HL-60 (cell line): ENCODE measurements at regions not wholly inside any gene's neighbourhood (a gene's known extent, or its start where the extent isn't known, plus 50 kb on each side); places are given as distances from the start of the nearest gene placed in this dataset.

Experiments
- DNase-seq, 2 experiments: peaks; one replicate each; pipeline ENCODE4 v3.0.0-alpha.2; 2010 to 2020; ENCODE audit warnings: low read depth in 1 of 2, low spot score in 1 of 2
- H3K27ac ChIP-seq: fragments of 250-450 bp; sonication (Bioruptor Pico); replicated peaks from 2 replicates; pipeline ENCODE4 v1.5.1; 2020; ENCODE audit warnings: mild to moderate bottlenecking, moderate library complexity
- H3K27me3 ChIP-seq: fragments of 250-450 bp; sonication (Bioruptor Pico); 2 replicates; pipeline ENCODE4 v1.5.1; 2021; ENCODE audit warnings: mild to moderate bottlenecking, moderate library complexity; ENCODE audit not compliant: insufficient read depth, poor library complexity, severe bottlenecking
- H3K4me3 ChIP-seq: replicated peaks from 2 replicates; pipeline ENCODE4 v1.5.1; 2011; ENCODE audit warnings: mild to moderate bottlenecking, control low read depth, low read length; ENCODE audit not compliant: insufficient read depth
- CTCF ChIP-seq: IDR thresholded peaks from one replicate; pipeline ENCODE4 v1.5.1; 2011; ENCODE audit warnings: low read length, control low read depth, inconsistent platforms; ENCODE audit not compliant: insufficient read depth
- GABPA ChIP-seq: IDR thresholded peaks from 2 replicates; pipeline ENCODE4 v1.6.1; 2012; ENCODE audit warnings: low read depth
- POLR2AphosphoS5 ChIP-seq: IDR thresholded peaks from 2 replicates; pipeline ENCODE4 v1.6.1; 2012; ENCODE audit warnings: low read depth
- REST ChIP-seq: IDR thresholded peaks from 2 replicates; pipeline ENCODE4 v1.6.1; 2012; ENCODE audit warnings: low read depth; ENCODE audit not compliant: insufficient replicate concordance
- SPI1 ChIP-seq: IDR thresholded peaks from 2 replicates; pipeline ENCODE4 v1.6.1; 2012; ENCODE audit warnings: low read depth, mild to moderate bottlenecking, borderline replicate concordance

DNA sequence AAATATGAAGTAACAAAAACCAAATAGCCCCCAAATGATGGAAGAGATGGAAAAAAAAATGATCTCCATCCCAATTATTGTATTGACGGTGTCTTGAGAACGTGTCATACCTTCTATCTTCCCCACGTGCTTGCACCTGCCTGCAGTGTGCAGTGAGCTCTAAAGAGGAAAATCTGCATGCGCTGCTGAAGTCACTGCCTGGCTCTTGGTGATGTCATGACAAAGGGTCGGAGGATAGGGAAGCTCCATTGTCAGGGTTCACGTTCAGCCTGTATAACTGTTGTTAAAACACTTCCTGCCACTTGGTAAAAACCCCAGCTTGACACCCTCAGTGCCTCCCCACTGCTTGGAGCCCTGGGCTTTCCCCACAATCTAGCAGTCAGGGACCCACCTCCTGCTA lies 549.2 kb upstream of the MKI67 start:
- DNase-seq = no peak
- Histone ChIP-seq H3K27me3 (no peaks in the 10 kb centered on the region), H3K27ac (no peak overlapping the region), H3K4me3 (no peak overlapping the region)
- no peak for TF ChIP-seq SPI1
- no peak for TF ChIP-seq REST
- TF ChIP-seq CTCF = no peak
- no peak for TF ChIP-seq GABPA
- TF ChIP-seq POLR2AphosphoS5 = no peak

GRCh38 chr10:128680116-128680515 lies 553.9 kb upstream of the MKI67 start:
- TF ChIP-seq SPI1 (no peak), POLR2AphosphoS5 (no peak)
- Histone ChIP-seq H3K27ac (no peak overlapping the region), H3K4me3 (no peak overlapping the region), H3K27me3 (no peaks in the 10 kb centered on the region)
- DNase-seq = no peak

- Histone ChIP-seq H3K27me3 (no peaks in the 10 kb centered on the region), H3K4me3 (no peak overlapping the region), H3K27ac (no peak overlapping the region)
- no peak for TF ChIP-seq CTCF
- no peak for TF ChIP-seq GABPA
- TF ChIP-seq REST = no peak
- no peak for TF ChIP-seq POLR2AphosphoS5
- no peak for TF ChIP-seq SPI1
- DNase-seq = no peak
These were observed 558.0 kb upstream of the MKI67 start for GRCh38 chr10:128684215-128684614.

DNA sequence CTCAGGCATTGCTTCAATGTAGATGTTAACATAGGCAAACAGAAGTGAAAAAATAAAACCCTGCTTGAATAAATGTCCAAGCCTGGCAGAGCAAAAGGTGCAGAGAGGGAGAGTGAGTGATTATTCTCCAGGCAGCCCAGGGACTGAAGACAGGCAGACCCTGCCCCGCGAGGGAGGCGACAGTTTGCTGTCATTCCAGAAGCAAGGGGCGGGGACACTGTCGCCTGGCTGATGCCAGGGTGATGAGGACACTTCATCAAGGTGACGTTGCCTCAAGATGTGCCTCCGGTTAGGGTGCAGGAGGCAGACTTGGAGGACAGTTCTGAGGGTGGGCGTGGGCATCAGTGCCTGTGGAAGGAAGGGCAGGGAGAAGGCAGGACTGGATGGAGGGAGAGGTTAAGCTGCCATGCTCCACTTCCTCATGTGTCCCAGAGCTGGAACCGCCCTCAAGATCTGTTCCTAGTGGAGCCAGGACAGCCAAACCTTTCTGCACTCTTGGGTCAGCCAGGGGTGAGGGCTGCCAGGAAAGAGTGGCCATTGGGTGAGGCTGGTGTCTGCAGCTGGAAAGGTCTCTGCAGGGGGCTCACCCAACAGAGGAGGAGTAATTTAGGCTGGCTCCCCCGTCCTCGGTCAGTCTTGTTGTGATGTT lies 560.5 kb upstream of the MKI67 start:
- TF ChIP-seq GABPA (no peak), SPI1 (no peak), REST (no peak), CTCF (no peak), POLR2AphosphoS5 (no peak)
- no peak overlapping the region for H3K4me3 ChIP-seq
- H3K27ac ChIP-seq = no peak overlapping the region
- H3K27me3 ChIP-seq = no peaks in the 10 kb centered on the region
- no peak for DNase-seq
